Stomach (tissue), 4 donors: ENCODE measurements at regions not wholly inside any gene's neighbourhood (a gene's known extent, or its start where the extent isn't known, plus 50 kb on each side); places are given as distances from the start of the nearest gene placed in this dataset.

Source experiments
- POLR2AphosphoS5 ChIP-seq, 3 donors: sonication (generic); formaldehyde crosslinking; IDR thresholded peaks; one replicate each; pipeline ENCODE4 v1.6.1; 2016; ENCODE audit warnings: antibody characterized with exemption in 3 of 3
- TF ChIP-seq, protein P1 (sequence below), 7 experiments: fragments of 450-650 bp in 4 of 7; fragments of 200-600 bp in 3 of 7; sonication (generic) in 3 of 7; IDR thresholded peaks; one replicate each; pipeline ENCODE4 v1.5.1; 2016 to 2019; ENCODE audit warnings: antibody characterized with exemption in 7 of 7, control low read depth in 2 of 7, mild to moderate bottlenecking in 1 of 7

GRCh38 chr21:20515446-20515845 is 482.8 kb upstream of the NCAM2 start:
- TF ChIP-seq, protein P1, sequence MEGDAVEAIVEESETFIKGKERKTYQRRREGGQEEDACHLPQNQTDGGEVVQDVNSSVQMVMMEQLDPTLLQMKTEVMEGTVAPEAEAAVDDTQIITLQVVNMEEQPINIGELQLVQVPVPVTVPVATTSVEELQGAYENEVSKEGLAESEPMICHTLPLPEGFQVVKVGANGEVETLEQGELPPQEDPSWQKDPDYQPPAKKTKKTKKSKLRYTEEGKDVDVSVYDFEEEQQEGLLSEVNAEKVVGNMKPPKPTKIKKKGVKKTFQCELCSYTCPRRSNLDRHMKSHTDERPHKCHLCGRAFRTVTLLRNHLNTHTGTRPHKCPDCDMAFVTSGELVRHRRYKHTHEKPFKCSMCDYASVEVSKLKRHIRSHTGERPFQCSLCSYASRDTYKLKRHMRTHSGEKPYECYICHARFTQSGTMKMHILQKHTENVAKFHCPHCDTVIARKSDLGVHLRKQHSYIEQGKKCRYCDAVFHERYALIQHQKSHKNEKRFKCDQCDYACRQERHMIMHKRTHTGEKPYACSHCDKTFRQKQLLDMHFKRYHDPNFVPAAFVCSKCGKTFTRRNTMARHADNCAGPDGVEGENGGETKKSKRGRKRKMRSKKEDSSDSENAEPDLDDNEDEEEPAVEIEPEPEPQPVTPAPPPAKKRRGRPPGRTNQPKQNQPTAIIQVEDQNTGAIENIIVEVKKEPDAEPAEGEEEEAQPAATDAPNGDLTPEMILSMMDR (IDR thresholded peaks at IDR 0.05) = no peak
- TF ChIP-seq POLR2AphosphoS5 (IDR thresholded peaks at IDR 0.05) = no peak
